A673 (cell line): ENCODE measurements at regions not wholly inside any gene's neighbourhood (a gene's known extent, or its start where the extent isn't known, plus 50 kb on each side); places are given as distances from the start of the nearest gene placed in this dataset.
"Not testable (repeated sequence)": the region's sequence is repeated elsewhere in the genome, so short reads cannot be mapped to it uniquely, and the experiment has no call there.

Experiments used
- EZH2 ChIP-seq: fragments of 200-600 bp; sonication (generic); IDR thresholded peaks from 2 replicates; pipeline ENCODE4 v1.6.1; 2017; ENCODE audit warnings: borderline replicate concordance, low read depth, mild to moderate bottlenecking, mixed read lengths, antibody characterized with exemption, low read length; ENCODE audit not compliant: poor library complexity, severe bottlenecking
- TF ChIP-seq, protein P1 (sequence below): fragments of 300-800, 200-600 bp; sonication (generic); conservative IDR thresholded peaks from 2 replicates; pipeline ENCODE4 v1.5.1; 2017; ENCODE audit warnings: low read depth, mild to moderate bottlenecking, antibody characterized with exemption, low read length, moderate library complexity, mixed read lengths

- TF ChIP-seq, protein P1, sequence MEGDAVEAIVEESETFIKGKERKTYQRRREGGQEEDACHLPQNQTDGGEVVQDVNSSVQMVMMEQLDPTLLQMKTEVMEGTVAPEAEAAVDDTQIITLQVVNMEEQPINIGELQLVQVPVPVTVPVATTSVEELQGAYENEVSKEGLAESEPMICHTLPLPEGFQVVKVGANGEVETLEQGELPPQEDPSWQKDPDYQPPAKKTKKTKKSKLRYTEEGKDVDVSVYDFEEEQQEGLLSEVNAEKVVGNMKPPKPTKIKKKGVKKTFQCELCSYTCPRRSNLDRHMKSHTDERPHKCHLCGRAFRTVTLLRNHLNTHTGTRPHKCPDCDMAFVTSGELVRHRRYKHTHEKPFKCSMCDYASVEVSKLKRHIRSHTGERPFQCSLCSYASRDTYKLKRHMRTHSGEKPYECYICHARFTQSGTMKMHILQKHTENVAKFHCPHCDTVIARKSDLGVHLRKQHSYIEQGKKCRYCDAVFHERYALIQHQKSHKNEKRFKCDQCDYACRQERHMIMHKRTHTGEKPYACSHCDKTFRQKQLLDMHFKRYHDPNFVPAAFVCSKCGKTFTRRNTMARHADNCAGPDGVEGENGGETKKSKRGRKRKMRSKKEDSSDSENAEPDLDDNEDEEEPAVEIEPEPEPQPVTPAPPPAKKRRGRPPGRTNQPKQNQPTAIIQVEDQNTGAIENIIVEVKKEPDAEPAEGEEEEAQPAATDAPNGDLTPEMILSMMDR: not testable (repeated sequence)
- TF ChIP-seq EZH2: not testable (repeated sequence)
These were observed 284.8 kb upstream of the SMIM21 start for GRCh38 chr18:75712124-75712867.
